WERI-Rb-1 (cell line): ENCODE measurements at regions not wholly inside any gene's neighbourhood (a gene's known extent, or its start where the extent isn't known, plus 50 kb on each side); places are given as distances from the start of the nearest gene placed in this dataset.
A peak's percentile ranks its signal among the peaks of the same experiment; 100 is the strongest.
"Not testable (repeated sequence)": the region's sequence is repeated elsewhere in the genome, so short reads cannot be mapped to it uniquely, and the experiment has no call there.

ENCODE experiments used
- DNase-seq: peaks from one replicate; pipeline ENCODE4 v3.0.0-alpha.2; 2020
- H3K27ac ChIP-seq: fragments of 250-450 bp; sonication (Bioruptor Pico); 2 replicates; pipeline ENCODE4 v1.5.1; 2020; ENCODE audit warnings: mild to moderate bottlenecking, moderate library complexity
- H3K27me3 ChIP-seq: fragments of 250-450 bp; sonication (Bioruptor Pico); 2 replicates; pipeline ENCODE4 v1.5.1; 2021; ENCODE audit warnings: mild to moderate bottlenecking, low read depth, moderate library complexity; ENCODE audit not compliant: insufficient read depth, severe bottlenecking
- H3K36me3 ChIP-seq: fragments of 250-450 bp; sonication (Bioruptor Pico); 2 replicates; pipeline ENCODE4 v1.5.1; 2020; ENCODE audit warnings: mild to moderate bottlenecking, moderate library complexity
- H3K4me3 ChIP-seq: 2 replicates; pipeline ENCODE4 v1.5.1; 2011; ENCODE audit warnings: low read depth, mild to moderate bottlenecking, control low read depth, low read length
- H3K9me3 ChIP-seq: fragments of 250-450 bp; sonication (Bioruptor Pico); 2 replicates; pipeline ENCODE4 v1.5.1; 2021; ENCODE audit warnings: mild to moderate bottlenecking, moderate library complexity; ENCODE audit not compliant: severe bottlenecking
- TF ChIP-seq, protein P1 (sequence below): IDR thresholded peaks from 2 replicates; pipeline ENCODE4 v1.5.1; 2011; ENCODE audit warnings: low read depth, mild to moderate bottlenecking, control low read depth, inconsistent platforms, low read length

DNA sequence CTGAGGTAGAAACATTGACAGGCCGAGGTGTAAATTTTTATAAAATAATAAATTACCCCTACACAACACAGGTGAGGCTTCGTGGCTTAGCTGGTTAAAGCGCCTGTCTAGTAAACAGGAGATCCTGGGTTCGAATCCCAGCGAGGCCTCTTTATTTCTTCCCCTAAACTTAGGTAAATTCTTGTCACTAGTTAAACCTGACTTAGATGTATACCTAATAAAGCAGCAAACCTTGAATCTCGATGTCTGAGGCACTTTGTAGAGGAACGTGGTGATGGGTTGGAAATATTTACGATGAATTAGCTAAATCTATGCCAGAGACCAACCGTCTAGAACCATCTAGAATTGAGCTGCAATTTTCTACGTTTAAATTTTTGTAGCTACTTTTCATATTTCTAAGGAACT is 185.6 kb downstream of the OR2B2 start:
- Histone ChIP-seq H3K4me3 (no peak overlapping the region), H3K36me3 (no peaks in the 10 kb centered on the region), H3K27ac (no peak overlapping the region), H3K27me3 (peaks cover 29% of the 10 kb centered on the region), H3K9me3 (no peaks in the 10 kb centered on the region)
- no peak for DNase-seq
- TF ChIP-seq, protein P1, sequence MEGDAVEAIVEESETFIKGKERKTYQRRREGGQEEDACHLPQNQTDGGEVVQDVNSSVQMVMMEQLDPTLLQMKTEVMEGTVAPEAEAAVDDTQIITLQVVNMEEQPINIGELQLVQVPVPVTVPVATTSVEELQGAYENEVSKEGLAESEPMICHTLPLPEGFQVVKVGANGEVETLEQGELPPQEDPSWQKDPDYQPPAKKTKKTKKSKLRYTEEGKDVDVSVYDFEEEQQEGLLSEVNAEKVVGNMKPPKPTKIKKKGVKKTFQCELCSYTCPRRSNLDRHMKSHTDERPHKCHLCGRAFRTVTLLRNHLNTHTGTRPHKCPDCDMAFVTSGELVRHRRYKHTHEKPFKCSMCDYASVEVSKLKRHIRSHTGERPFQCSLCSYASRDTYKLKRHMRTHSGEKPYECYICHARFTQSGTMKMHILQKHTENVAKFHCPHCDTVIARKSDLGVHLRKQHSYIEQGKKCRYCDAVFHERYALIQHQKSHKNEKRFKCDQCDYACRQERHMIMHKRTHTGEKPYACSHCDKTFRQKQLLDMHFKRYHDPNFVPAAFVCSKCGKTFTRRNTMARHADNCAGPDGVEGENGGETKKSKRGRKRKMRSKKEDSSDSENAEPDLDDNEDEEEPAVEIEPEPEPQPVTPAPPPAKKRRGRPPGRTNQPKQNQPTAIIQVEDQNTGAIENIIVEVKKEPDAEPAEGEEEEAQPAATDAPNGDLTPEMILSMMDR, result no peak

GRCh38 chr6:27720607-27721580 is 191.3 kb downstream of the OR2B2 start:
- Histone ChIP-seq H3K36me3 (no peaks in the 10 kb centered on the region), H3K27ac (no peak overlapping the region), H3K27me3 (peaks cover 15% of the 10 kb centered on the region), H3K9me3 (no peaks in the 10 kb centered on the region), H3K4me3 (no peak overlapping the region)
- no peak for DNase-seq
- TF ChIP-seq, protein P1, result no peak

- not testable (repeated sequence) for H3K27ac ChIP-seq, DNase-seq, H3K9me3 ChIP-seq, H3K4me3 ChIP-seq, H3K36me3 ChIP-seq
- peaks cover 13% of the 10 kb centered on the region for H3K27me3 ChIP-seq
Observed at GRCh38 chr6:27719039-27719438, 193.2 kb downstream of the OR2B2 start.

- Histone ChIP-seq H3K9me3 (peaks cover 2% of the 10 kb centered on the region), H3K27ac (no peak overlapping the region), H3K36me3 (0 out of 2 replicates have a peak, but pooled peaks cover 3% of the 10 kb centered on the region), H3K4me3 (no peak overlapping the region), H3K27me3 (no peaks in the 10 kb centered on the region)
- TF ChIP-seq, protein P1, result no peak
- DNase-seq, result no peak
Observed at GRCh38 chr6:27706431-27706830, 205.8 kb downstream of the OR2B2 start.

DNA sequence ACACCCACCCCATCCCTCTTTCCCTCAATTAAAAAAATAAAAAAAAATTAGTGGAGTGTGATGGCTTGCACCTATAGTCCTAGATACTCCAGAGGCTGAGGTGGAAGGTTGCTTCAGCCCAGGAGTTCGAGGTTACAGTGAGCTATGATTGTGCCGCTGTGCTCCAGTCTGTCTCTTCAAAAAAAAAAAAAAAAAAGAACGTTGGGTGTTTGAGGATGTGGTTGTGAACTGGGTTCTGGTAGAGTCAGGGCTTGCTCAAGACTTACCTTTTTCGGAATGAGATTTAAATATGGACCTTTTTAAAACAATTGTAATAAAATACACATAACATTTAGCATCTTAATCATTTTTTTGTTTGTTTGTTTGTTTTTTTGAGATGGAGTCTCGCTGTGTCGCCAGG is 211.9 kb downstream of the OR2B2 start:
- TF ChIP-seq, protein P1, result no peak

GRCh38 chr6:27694547-27694874 is 217.7 kb downstream of the OR2B2 start:
- H3K27me3 ChIP-seq, result peaks cover 3% of the 10 kb centered on the region
- peak overlapping the region; percentile 59 for H3K4me3 ChIP-seq
- H3K9me3 ChIP-seq, result peaks cover 7% of the 10 kb centered on the region
- DNase-seq, result no peak
- TF ChIP-seq, protein P1, result no peak
- no peaks in the 10 kb centered on the region for H3K36me3 ChIP-seq
- H3K27ac ChIP-seq, result no peak overlapping the region; the same call in 1 of the 2 replicates

More for the DNA sequence above, 211.9 kb downstream of the OR2B2 start:
- no peaks in the 10 kb centered on the region for H3K27me3 ChIP-seq
- H3K9me3 ChIP-seq, result peaks cover 2% of the 10 kb centered on the region
- DNase-seq, result no peak
- 0 out of 2 replicates have a peak, but pooled peaks cover 3% of the 10 kb centered on the region for H3K36me3 ChIP-seq
- no peak overlapping the region for H3K4me3 ChIP-seq
- no peak overlapping the region for H3K27ac ChIP-seq
